Loucy (cell line): ENCODE measurements at regions not wholly inside any gene's neighbourhood (a gene's known extent, or its start where the extent isn't known, plus 50 kb on each side); places are given as distances from the start of the nearest gene placed in this dataset.

Experiments
- H2AFZ ChIP-seq: fragments of 200-600 bp; sonication (generic); 2 replicates; pipeline ENCODE4 v1.6.0; 2016; ENCODE audit warnings: antibody characterized with exemption, mild to moderate bottlenecking, low read length, moderate library complexity
- H3F3A ChIP-seq: fragments of 200-600 bp; 2 replicates; pipeline ENCODE4 v1.6.0; 2016; ENCODE audit warnings: antibody characterized with exemption, low read depth, mild to moderate bottlenecking
- H3K27me3 ChIP-seq: fragments of 200-600 bp; sonication (generic); 2 replicates; pipeline ENCODE4 v1.6.1; 2014; ENCODE audit warnings: low read length, mild to moderate bottlenecking; ENCODE audit not compliant: insufficient read depth, poor library complexity, severe bottlenecking
- H3K36me3 ChIP-seq: fragments of 200-600 bp; sonication (generic); 2 replicates; pipeline ENCODE4 v1.6.1; 2016; ENCODE audit warnings: low read length; ENCODE audit not compliant: insufficient read depth
- H3K4me1 ChIP-seq: fragments of 200-600 bp; sonication (generic); 2 replicates; pipeline ENCODE4 v1.5.1; 2014; ENCODE audit warnings: low read length, mild to moderate bottlenecking; ENCODE audit not compliant: insufficient read depth, poor library complexity, severe bottlenecking
- H3K4me2 ChIP-seq: fragments of 200-600 bp; sonication (generic); 2 replicates; pipeline ENCODE4 v1.6.0; 2014; ENCODE audit warnings: antibody characterized with exemption, low read length, low read depth, mild to moderate bottlenecking; ENCODE audit not compliant: poor library complexity, severe bottlenecking
- H3K4me3 ChIP-seq: fragments of 200-600 bp; sonication (generic); 2 replicates; pipeline ENCODE4 v1.5.1; 2014; ENCODE audit warnings: low read length, mild to moderate bottlenecking, mixed read lengths; ENCODE audit not compliant: poor library complexity, severe bottlenecking
- H3K79me2 ChIP-seq: fragments of 200-600 bp; sonication (generic); 2 replicates; pipeline ENCODE4 v1.6.1; 2014; ENCODE audit warnings: low read length; ENCODE audit not compliant: insufficient read depth
- H3K9ac ChIP-seq: fragments of 200-600 bp; sonication (generic); 2 replicates; pipeline ENCODE4 v1.6.0; 2014; ENCODE audit warnings: mild to moderate bottlenecking, low read depth, low read length, moderate library complexity; ENCODE audit not compliant: poor library complexity, severe bottlenecking
- H3K9me2 ChIP-seq: fragments of 200-600 bp; sonication (generic); replicated peaks from 2 replicates; pipeline ENCODE4 v1.6.1; 2016; ENCODE audit warnings: low read depth, low read length, mixed read lengths
- H3K9me3 ChIP-seq: fragments of 200-600 bp; sonication (generic); 2 replicates; pipeline ENCODE4 v1.6.1; 2014; ENCODE audit warnings: mild to moderate bottlenecking, antibody characterized with exemption, low read length, low read depth; ENCODE audit not compliant: insufficient read depth
- H4K20me1 ChIP-seq: fragments of 200-600 bp; sonication (generic); 2 replicates; pipeline ENCODE4 v1.6.0; 2014; ENCODE audit warnings: antibody characterized with exemption, low read length, mild to moderate bottlenecking; ENCODE audit not compliant: insufficient read depth, poor library complexity, severe bottlenecking
- EZH2phosphoT487 ChIP-seq: fragments of 200-600 bp; IDR thresholded peaks from 2 replicates; pipeline ENCODE4 v1.6.1; 2018; ENCODE audit warnings: antibody characterized with exemption, mild to moderate bottlenecking, moderate library complexity, borderline replicate concordance
- TF ChIP-seq, protein P1 (sequence below): fragments of 200-600 bp; sonication (generic); conservative IDR thresholded peaks from 2 replicates; pipeline ENCODE4 v1.5.1; 2014; ENCODE audit warnings: mild to moderate bottlenecking, antibody characterized with exemption, low read length

DNA sequence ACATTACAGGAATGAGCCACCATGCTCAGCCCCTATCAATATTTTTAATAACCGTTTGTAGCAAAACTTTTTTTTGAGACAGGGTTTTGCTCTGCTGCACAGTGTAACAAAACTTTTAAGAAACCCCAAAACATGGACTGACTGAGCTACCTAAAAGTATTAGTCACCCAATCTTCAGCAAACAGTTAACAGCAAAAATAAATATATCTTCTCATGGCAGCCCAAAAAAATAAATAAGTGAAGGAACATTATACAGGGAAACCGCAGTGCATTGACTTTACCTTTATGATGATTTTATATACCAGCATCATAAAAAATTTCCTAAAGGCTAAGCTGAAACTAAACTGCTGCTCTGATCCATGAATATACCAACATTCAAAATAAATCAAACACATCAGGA is 424.6 kb downstream of the METTL4 start:
- H3K4me3 ChIP-seq: no peak overlapping the region
- H2AFZ ChIP-seq: no peak overlapping the region
- no peaks in the 10 kb centered on the region for H3K79me2 ChIP-seq
- H3K36me3 ChIP-seq: no peaks in the 10 kb centered on the region
- H3K4me1 ChIP-seq: no peaks in the 10 kb centered on the region
- no peak for TF ChIP-seq EZH2phosphoT487
- TF ChIP-seq, protein P1, sequence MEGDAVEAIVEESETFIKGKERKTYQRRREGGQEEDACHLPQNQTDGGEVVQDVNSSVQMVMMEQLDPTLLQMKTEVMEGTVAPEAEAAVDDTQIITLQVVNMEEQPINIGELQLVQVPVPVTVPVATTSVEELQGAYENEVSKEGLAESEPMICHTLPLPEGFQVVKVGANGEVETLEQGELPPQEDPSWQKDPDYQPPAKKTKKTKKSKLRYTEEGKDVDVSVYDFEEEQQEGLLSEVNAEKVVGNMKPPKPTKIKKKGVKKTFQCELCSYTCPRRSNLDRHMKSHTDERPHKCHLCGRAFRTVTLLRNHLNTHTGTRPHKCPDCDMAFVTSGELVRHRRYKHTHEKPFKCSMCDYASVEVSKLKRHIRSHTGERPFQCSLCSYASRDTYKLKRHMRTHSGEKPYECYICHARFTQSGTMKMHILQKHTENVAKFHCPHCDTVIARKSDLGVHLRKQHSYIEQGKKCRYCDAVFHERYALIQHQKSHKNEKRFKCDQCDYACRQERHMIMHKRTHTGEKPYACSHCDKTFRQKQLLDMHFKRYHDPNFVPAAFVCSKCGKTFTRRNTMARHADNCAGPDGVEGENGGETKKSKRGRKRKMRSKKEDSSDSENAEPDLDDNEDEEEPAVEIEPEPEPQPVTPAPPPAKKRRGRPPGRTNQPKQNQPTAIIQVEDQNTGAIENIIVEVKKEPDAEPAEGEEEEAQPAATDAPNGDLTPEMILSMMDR: no peak
- H3K27me3 ChIP-seq: no peaks in the 10 kb centered on the region
- H3K9me2 ChIP-seq: no peaks in the 10 kb centered on the region
- no peaks in the 10 kb centered on the region for H3F3A ChIP-seq
- H3K4me2 ChIP-seq: no peak overlapping the region
- H3K9me3 ChIP-seq: no peaks in the 10 kb centered on the region
- no peaks in the 10 kb centered on the region for H4K20me1 ChIP-seq
- no peak overlapping the region for H3K9ac ChIP-seq

GRCh38 chr18:2147476-2148230 is 423.7 kb downstream of the METTL4 start:
- H3K4me1 ChIP-seq: no peaks in the 10 kb centered on the region
- H3K9me2 ChIP-seq: no peaks in the 10 kb centered on the region
- no peaks in the 10 kb centered on the region for H3F3A ChIP-seq
- no peak for TF ChIP-seq EZH2phosphoT487
- TF ChIP-seq, protein P1: no peak
- H3K9ac ChIP-seq: no peak overlapping the region
- no peak overlapping the region for H2AFZ ChIP-seq
- H3K4me2 ChIP-seq: no peak overlapping the region
- no peaks in the 10 kb centered on the region for H3K9me3 ChIP-seq
- no peaks in the 10 kb centered on the region for H3K36me3 ChIP-seq
- H3K4me3 ChIP-seq: no peak overlapping the region
- no peaks in the 10 kb centered on the region for H3K79me2 ChIP-seq
- H4K20me1 ChIP-seq: no peaks in the 10 kb centered on the region
- no peaks in the 10 kb centered on the region for H3K27me3 ChIP-seq

GRCh38 chr18:2148823-2149222 is 422.5 kb downstream of the METTL4 start:
- Histone ChIP-seq H3K4me3 (no peak overlapping the region), H3K4me1 (no peaks in the 10 kb centered on the region), H2AFZ (no peak overlapping the region), H3K79me2 (no peaks in the 10 kb centered on the region), H3K9ac (no peak overlapping the region), H3K36me3 (no peaks in the 10 kb centered on the region), H3K27me3 (no peaks in the 10 kb centered on the region), H3K9me3 (no peaks in the 10 kb centered on the region), H3K4me2 (no peak overlapping the region), H3F3A (no peaks in the 10 kb centered on the region), H4K20me1 (no peaks in the 10 kb centered on the region), H3K9me2 (no peaks in the 10 kb centered on the region)
- no peak for TF ChIP-seq EZH2phosphoT487
- TF ChIP-seq, protein P1: no peak
